NCI-H146 (cell line): ENCODE measurements at regions not wholly inside any gene's neighbourhood (a gene's known extent, or its start where the extent isn't known, plus 50 kb on each side); places are given as distances from the start of the nearest gene placed in this dataset.

ENCODE experiments used
- DNase-seq: peaks from one replicate; lab custom pipeline; 2025; lab: John Stamatoyannopoulos, UW

GRCh38 chr5:8981496-8981895 lies 564.4 kb downstream of the SEMA5A start:
- DNase-seq = no peak

DNA sequence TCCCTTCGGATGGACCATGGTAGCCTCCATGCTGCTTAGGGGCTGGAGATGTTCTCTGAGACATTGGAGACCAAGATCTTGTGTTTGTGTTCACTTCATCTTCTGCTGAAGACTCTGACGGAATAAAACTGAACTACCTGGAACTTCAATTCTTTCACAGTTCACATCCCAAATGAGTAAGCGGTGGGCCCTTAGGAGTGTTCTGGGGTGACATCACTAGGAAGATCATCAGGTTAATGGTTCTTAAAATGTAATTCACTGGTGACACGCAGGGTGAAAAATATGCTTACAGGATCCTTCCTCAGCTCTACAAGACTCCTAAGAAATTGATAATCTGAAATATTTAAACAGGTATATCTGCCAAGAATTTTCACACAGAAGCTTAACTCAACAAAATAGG lies 561.5 kb downstream of the SEMA5A start:
- no peak for DNase-seq
